H1 (cell line): ENCODE measurements at regions not wholly inside any gene's neighbourhood (a gene's known extent, or its start where the extent isn't known, plus 50 kb on each side); places are given as distances from the start of the nearest gene placed in this dataset.

Experiments used
- CHD1 ChIP-seq: IDR thresholded peaks from 2 replicates; pipeline ENCODE4 v1.6.1; 2012; ENCODE audit warnings: low read depth, low read length, improper control_type of control experiment
- EP300 ChIP-seq, 2 experiments: IDR thresholded peaks; 1 replicate in 1 of 2; 2 replicates in 1 of 2; pipeline ENCODE4 v1.6.1; 2011 to 2012; ENCODE audit warnings: low read depth in 2 of 2, low read length in 2 of 2, mild to moderate bottlenecking in 2 of 2, borderline replicate concordance in 1 of 2, inconsistent platforms in 1 of 2, moderate library complexity in 1 of 2
- EZH2 ChIP-seq: fragments of 200-600 bp; sonication (generic); IDR thresholded peaks from 2 replicates; pipeline ENCODE4 v1.7.1; 2012; ENCODE audit warnings: low read depth, mild to moderate bottlenecking, moderate library complexity, low read length, inconsistent platforms; ENCODE audit not compliant: severe bottlenecking
- JUN ChIP-seq: IDR thresholded peaks from 2 replicates; pipeline ENCODE4 v1.6.1; 2011; ENCODE audit warnings: low read depth, mild to moderate bottlenecking, improper control_type of control experiment, low read length
- POLR2A ChIP-seq, 2 experiments: IDR thresholded peaks; 1 replicate in 1 of 2; 2 replicates in 1 of 2; pipeline ENCODE4 v1.6.1; 2011; ENCODE audit warnings: low read depth in 2 of 2, low read length in 2 of 2, mild to moderate bottlenecking in 2 of 2; ENCODE audit errors: control extremely low read depth in 1 of 2
- RXRA ChIP-seq: IDR thresholded peaks from 2 replicates; pipeline ENCODE4 v1.6.1; 2011; ENCODE audit warnings: low read depth, mild to moderate bottlenecking, low read length, moderate library complexity; ENCODE audit not compliant: insufficient read depth
- SIRT6 ChIP-seq: IDR thresholded peaks from one replicate; pipeline ENCODE4 v1.7.1; 2012; ENCODE audit warnings: low read length, inconsistent platforms
- SP4 ChIP-seq: IDR thresholded peaks from 2 replicates; pipeline ENCODE4 v1.6.1; 2012; ENCODE audit warnings: low read length, inconsistent platforms
- YY1 ChIP-seq: IDR thresholded peaks from 2 replicates; pipeline ENCODE4 v1.6.1; 2011; ENCODE audit warnings: low read depth, mild to moderate bottlenecking, low read length
- TF ChIP-seq, protein P1 (sequence below), 3 experiments: IDR thresholded peaks; 1 replicate in 2 of 3; 2 replicates in 1 of 3; pipeline versions ENCODE4 v1.5.1 to v1.6.1; 2011; ENCODE audit warnings: low read length in 3 of 3, mild to moderate bottlenecking in 3 of 3, inconsistent platforms in 2 of 3, low read depth in 1 of 3, moderate library complexity in 1 of 3; ENCODE audit not compliant: insufficient read depth in 1 of 3; ENCODE audit errors: control extremely low read depth in 1 of 3

DNA sequence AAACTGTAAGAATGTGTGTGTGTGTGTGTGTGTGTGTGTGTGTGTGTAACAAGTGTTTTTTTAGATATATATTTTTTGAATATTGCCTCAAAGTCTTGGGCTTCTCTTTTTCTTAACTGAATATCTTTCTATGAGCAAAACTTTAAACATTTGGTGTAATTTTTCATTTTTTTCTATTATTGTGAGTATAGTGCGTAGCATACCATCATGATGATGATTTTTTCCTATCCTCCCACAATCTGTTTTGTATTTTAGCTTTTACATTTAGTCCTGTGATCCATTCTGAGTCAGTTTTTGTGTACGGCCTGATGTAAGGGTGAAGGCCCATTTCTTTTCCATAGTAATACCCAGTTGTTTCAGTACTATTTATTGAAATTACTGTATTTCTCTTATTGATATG lies 680.6 kb downstream of the TTLL7 start:
- TF ChIP-seq, protein P1, sequence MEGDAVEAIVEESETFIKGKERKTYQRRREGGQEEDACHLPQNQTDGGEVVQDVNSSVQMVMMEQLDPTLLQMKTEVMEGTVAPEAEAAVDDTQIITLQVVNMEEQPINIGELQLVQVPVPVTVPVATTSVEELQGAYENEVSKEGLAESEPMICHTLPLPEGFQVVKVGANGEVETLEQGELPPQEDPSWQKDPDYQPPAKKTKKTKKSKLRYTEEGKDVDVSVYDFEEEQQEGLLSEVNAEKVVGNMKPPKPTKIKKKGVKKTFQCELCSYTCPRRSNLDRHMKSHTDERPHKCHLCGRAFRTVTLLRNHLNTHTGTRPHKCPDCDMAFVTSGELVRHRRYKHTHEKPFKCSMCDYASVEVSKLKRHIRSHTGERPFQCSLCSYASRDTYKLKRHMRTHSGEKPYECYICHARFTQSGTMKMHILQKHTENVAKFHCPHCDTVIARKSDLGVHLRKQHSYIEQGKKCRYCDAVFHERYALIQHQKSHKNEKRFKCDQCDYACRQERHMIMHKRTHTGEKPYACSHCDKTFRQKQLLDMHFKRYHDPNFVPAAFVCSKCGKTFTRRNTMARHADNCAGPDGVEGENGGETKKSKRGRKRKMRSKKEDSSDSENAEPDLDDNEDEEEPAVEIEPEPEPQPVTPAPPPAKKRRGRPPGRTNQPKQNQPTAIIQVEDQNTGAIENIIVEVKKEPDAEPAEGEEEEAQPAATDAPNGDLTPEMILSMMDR (IDR thresholded peaks at IDR 0.05; ENCODE audit: control extremely low read depth in 1 of 3, insufficient read depth in 1 of 3, low read depth in 1 of 3, low read length in 3 of 3): no peak
- TF ChIP-seq SIRT6 (no peak), EZH2 (no peak), EP300 (IDR thresholded peaks at IDR 0.05; ENCODE audit: borderline replicate concordance in 1 of 2, low read depth in 2 of 2, low read length in 2 of 2) (no peak), POLR2A (IDR thresholded peaks at IDR 0.05; ENCODE audit: control extremely low read depth in 1 of 2, low read depth in 2 of 2, low read length in 2 of 2) (no peak), CHD1 (no peak), JUN (no peak), SP4 (no peak), RXRA (no peak), YY1 (no peak)
